NCI-H1417 (cell line): ENCODE measurements at regions not wholly inside any gene's neighbourhood (a gene's known extent, or its start where the extent isn't known, plus 50 kb on each side); places are given as distances from the start of the nearest gene placed in this dataset.
"Not testable (repeated sequence)": the region's sequence is repeated elsewhere in the genome, so short reads cannot be mapped to it uniquely, and the experiment has no call there.

Experiments
- DNase-seq, 3 experiments: peaks; one replicate each; lab custom pipeline; 2025; lab: John Stamatoyannopoulos, UW

DNA sequence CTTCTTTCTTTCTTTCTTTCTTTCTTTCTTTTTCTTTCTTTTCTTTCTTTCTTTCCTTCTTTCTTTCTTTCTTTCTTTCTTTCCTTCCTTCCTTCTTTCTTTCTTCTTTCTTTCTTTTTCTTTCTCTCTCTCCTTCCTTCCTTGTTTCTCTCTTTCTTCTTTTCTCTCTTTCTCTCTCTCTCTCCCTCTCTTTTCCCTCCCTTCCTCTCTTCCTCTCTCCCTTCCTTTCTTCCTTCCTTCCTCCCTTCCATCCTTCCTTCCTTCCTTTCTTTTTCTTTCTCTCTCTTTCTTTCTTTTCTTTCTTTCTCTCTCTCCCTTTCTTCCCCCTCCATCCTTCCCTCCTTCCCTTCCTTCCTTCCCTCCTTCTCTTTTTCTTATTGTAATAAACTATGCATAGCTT lies 105.5 kb downstream of the ZBTB18 start:
- DNase-seq: not testable (repeated sequence)

DNA sequence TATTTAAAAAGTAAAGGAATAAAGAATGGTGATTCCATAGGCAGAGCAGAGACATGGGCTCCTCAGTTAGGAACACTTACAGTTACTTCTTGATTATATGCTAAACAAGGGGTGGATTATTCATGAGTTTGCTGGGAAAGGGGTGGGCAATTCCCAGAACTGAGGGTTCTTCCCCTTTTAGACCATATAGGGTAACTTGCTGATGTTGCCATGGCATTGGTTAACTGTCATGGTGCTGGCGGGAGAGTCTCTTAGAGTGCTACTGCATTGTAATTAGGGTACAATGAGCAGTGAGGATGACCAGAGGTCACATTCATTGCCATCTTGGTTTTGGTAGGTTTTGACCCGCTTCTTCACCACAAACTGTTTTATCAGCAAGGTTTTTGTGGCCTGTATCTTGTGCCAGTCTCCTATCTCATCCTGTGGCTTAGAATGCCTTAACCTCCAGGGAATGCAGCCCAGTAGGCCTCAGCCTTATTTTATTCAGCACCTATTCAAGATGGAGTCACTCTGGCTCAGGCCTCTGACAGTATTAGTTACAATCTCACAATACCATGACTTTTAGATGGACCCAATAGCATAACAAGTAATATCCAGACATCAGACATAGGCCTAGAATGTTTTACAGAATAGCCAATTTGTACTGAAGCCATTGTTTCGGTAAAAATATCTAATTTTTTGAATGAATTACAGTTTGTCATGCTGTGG lies 106.8 kb downstream of the ZBTB18 start:
- no peak for DNase-seq

DNA sequence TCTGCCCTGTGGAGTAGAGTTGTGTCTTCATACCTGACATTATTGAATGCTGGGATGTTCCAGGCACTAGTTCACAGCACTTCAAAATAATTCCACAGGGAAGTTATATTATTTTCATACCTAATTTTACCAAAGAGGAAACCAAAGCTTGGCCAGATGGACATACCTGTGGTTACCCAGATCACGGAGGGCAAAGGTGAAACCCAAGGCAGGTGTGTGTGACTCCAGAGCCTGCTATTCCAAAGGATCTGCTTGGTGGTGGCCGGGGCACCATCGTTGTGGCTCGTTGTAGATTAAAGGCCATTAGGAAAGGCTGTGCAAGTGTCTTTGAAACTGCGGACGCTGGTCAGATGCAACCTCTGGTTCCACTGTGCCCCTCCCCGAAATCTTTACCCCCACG lies 108.6 kb downstream of the ZBTB18 start:
- DNase-seq: no peak

DNA sequence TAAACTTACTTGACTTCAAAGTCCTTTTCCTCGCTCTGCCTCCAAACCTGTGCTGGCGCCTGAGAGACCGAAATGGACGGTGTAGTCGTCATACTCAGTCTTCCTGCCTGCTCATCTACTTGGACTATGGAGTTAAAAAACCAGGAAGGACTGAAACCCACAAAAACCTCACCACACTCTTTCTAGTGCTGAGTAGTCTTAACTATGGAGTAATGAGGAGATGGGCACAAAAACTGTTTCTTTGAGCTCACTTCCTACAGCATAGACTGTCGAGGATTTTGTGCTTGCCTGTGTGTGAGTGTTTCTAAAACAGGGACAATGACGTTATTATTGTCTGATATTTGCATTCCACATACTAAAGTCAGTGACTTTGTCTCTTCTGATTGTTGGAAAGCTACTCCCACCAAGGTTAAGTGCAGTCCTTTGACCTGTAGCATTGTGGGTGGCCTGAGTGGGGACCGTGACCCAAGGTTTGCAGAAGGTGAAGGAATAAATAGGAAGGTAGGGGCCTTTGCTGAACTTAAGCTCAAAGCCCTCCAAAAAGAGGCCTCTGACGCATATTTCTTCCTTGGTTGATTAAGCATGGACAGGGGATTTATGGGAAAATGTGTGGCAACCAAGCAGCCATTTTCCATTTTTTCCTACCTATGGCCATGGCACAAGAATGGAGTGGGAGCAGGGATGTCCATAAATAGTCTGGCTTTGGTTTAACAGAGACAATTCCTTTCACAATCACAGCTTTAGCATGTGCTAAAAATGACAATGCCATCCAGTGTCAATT lies 109.6 kb downstream of the ZBTB18 start:
- DNase-seq: no peak

DNA sequence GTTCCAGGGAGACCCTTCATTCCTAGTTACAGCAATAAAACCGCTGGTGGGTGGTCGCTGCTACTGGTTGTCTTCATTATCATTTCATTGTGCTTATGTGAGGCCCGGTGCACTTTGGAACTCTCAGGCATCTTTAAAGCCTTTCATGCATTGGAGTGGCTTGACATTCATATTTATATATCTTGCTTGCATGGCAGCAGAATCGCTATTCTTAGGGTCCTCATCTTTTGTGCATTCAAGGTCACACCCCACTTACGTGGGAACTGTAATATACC lies 110.1 kb downstream of the ZBTB18 start:
- DNase-seq: peak in 1 of 3 experiments; percentile 23

DNA sequence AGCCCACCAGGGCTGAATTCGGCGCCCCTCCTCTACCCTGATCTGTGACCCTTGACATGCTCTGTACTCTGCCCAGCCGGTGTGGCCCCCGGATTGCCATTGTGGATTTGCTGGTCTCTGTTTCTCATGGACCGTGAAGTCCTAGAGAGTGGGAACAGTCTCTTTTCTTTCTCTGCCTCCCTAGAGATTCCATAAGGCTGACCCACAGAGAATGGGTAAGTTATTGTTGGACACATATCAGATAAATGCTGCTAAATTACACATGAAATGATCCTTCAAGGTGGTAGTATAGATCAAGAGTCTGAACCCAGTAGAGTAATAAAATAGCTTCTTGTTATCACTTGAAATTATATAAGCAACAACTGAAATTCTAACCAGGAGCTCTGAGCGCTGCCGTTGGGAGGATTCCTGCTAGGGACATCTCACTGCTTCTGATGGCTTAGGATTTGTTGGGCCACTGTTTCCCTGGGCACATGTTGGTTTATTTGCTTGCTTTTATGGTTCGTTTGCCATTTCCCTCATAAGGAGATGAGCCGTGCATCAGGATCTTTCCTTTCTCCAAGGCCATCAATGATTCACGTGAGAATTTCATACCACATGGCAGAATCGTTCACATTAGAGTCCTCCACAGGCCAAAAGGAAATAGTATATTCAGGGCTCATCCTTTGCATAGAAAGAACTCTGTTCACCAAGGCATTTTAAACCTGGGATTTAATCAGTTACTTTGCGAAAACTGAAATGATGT lies 111.9 kb downstream of the ZBTB18 start:
- no peak for DNase-seq

DNA sequence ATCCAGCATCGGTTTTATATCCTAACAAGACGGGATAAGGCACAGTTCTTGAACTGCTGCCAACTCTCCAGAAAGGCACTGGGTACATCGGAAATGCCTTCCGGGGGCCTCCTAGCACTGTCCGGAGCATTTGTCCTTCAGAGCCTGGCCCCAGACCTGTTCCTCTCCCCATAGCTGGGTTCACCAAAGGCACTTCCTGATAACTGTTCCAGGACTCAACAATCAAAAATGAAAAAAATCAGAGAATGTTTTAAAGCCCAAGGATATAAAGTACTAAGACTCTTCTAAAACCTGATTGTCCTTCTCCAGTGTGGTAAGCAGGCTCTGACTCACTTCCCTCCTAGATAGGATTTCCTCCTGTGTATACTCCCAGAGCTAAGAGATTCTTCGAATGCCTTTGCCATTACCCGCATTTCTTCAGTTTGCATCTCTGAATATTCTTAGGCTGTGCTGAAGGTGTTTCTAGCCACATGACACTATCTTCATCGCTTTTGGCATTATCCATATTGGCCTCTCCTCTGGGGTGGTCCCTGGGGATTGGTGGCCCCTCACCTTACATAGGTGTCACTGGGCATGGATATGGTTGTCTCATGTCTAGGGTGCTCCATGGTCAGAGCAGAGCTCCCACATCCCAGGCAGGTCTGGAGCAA lies 112.9 kb downstream of the ZBTB18 start:
- no peak for DNase-seq

DNA sequence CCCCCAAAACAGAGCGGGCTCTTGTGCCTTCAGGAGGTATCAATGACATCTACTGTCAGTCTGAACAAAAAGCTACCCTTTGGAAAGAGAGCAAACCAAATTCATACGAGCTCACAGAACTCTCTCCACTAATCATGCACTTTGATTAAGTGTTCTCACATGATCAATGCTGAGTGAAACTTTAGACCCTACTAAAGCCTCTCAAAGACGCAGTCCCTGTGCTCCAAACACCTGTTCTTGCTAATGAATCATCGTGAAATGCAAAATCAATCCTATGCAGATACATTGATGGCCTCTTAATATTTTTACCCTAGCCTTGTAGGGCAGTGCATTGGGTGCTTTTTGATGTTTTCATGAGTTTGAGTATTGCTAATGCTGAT lies 113.4 kb downstream of the ZBTB18 start:
- DNase-seq: no peak

DNA sequence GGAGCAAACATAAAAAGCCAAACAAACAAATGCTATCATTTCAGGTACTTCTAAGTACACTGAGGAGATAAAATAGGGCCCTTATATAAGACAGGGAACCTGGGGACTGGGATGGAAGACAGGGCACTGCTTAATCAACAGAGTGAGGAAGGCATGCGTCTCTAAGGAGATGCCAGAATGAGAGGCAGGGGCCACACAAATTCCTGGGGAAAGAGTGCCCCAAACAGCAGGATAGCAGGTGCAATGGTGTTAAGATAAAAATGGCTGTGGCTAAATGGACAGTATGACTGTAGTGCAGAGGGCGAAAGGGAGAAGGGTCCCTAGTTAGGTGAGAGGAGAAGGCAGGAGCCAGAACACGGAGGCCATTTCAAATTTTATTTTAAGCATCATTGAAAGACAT lies 113.9 kb downstream of the ZBTB18 start:
- no peak for DNase-seq

DNA sequence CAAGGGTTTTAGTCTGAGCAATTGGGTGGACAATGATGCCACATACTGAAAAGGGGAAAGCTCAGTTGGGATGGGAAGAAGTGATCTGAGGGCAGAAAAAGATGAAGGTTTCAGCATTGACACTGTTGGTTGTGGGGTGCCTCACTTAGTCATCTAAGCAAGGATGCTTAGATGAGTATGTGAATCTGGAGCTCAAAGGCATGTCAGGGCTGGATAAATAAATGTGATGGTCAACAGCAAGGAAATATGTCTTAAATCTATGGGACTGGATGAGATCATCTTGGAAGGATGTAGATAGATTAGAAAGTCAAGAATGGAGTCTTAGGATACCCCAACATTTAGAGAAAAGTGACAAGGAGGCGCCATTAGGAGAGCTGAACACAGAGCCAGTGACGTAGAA lies 114.6 kb downstream of the ZBTB18 start:
- no peak for DNase-seq

DNA sequence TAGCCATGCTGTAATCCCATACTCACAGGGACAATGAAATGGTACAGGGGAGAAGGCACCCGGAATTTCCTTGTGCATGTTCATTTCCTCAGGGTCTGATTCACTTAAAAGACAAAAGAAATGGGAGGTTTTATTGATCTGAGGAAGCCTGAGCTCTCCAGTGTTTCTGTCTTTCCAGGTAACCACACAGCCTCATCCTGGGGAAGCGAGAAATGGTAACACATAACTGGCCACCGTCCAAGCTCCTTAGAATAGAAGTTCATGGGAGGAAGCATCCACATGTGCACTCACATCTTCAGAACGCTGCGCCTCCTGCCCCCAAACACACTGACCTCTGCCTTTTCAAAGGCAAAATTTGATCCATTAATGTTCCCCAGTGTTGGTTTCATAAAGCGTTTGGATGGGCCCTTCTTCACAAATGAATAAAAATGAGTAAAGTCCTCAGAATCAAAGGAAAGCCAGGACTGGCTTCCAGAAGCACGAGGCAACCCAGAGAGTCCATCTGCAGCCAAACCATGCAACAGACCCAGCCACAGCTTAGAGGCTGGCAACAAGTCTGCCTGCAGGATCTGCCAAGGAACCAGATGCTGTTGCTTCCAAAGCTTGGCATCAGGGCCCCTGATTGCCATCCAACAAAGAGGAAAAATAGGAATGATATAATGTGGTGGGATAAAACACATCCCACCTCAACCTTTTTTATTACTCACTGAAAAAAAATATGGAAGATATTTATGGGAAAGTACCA lies 120.3 kb downstream of the ZBTB18 start:
- DNase-seq: no peak

DNA sequence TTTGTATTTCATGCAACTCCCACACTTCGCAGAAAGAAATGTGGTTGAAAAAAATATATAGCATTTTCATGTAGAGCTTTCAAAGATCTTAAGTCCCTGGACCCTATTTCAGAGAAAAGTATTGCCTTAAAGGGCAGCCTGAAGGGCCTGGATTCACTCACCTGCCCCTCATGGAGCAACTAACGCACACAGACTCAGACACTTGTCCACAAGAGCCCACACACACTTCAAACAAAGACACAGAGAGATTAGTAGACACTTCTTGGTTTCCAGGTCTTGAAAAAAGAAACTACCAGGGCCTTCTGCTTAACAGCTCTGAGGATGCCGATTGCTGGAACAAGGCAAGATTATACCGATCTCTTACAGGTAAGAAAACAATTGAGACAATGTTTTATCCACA lies 122.2 kb downstream of the ZBTB18 start:
- no peak for DNase-seq

DNA sequence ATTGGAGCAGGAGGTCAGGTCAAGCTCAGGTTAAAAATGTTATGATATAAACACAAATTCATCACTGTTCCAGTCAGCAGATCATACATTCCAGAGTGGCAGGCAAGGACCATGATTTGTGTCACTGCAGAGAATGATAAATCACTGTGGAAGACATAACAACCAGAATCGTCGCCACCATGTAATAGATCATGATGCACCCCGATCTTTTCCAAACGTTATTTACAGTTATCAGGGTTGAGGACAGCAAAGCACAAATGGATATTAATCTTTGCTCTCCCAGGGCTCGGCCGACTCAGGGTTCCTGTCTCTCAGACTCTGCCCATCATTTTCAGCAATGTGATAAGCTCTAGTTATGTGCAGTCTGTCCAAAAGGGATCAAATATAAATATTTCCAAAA lies 122.7 kb downstream of the ZBTB18 start:
- no peak for DNase-seq

DNA sequence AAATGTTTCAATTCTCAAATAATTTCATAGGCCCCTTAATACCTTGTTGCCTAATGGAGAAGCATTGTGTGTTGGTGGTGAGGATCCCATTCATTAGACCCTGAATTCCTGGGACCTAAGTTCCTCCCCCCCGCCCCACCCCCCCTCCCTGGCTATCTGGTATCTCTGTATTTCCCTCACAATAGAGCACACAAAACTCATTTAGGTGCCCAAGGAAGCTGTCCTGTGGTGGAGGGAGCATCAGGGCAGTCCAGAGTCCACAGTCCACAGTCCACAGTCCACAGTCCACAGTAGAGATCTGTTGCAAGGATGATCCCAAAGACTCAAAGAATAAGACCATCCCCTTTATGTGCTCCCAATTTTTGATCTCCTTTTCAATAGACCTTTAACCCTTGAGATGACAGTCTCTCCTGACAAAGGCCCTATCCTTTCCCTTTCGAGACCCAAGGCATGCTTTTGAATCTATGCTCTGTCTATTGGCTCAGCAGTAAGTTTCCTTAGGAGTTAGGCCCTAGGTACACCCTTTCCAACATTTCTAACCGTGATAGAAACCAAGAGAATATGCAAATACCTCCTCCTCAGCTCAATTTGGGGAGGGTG lies 123.9 kb downstream of the ZBTB18 start:
- DNase-seq: no peak

DNA sequence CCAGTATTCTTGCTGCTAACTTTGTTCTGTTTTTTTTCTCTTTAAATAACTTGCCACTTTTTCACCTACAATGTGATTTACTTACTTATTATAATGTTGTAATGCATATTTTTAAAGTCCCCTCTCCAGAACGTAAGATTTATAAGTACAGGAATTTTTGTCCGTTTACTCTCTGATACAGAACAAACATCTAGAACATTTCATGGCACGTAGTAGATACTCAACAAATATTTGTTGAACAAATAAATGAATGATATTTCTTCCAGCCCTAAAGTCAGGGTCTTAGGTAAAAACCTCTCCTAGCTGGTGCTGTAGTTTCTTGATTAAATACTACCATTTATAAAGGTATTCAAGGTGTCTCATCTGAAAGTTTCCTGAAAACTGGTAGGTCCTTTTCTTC lies 125.1 kb downstream of the ZBTB18 start:
- no peak for DNase-seq

DNA sequence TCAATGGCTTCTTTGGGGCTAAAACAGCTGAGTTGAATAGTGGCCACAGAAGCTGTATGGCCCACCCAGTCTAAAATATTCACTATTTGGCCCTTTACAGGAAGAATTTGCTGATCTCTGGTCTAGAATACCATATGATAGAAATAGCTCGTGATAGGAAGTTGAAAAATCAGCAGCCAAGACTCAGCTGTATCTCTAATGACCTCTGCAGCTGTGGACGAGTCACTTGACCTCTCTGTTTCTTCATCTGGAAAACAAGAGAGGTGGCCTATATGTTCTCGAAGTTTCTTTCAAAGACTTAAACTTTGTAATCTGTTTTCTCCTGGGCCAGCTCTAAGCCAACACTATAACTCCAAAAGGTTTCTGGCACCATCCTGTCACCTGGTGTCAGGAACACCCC lies 129.2 kb downstream of the ZBTB18 start:
- DNase-seq: no peak

DNA sequence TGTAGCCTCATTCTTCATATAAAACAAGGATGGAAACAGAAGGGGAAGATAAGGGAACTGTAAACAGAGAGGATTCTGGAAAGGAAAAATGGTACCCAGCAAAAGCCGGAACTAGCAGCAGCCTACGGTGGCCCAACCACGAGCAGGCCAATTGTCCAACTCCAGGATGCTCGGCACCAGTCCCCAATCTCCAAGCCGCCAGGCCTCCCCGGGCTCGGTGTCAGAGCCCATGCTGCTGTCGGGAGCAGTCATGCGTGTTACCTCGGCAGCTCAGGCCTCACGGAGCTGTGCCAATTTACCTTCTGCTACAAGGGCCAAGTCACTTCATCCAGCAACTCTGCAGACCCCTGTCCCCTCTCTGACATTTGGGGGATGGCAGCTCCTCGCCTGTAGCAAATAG lies 130.8 kb downstream of the ZBTB18 start:
- DNase-seq: no peak

DNA sequence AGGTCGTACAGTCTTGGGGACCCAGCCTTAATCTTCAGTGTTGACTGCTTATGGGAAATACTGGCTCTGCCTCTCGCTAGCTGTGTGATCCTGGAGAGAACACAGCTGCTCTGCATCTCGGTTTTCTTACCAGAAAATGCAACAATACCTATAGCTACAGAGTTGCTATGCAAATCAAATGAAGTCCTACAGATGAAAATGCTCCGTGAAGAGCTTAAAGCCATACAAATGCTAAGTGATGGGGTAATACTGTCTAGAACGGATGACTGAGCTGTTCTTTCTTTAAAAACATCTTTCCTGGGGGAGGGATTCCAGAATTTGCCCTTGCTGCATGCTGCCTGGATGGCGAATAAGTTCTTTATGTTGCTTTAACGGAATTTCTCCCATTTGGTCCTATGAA lies 132.0 kb downstream of the ZBTB18 start:
- no peak for DNase-seq

DNA sequence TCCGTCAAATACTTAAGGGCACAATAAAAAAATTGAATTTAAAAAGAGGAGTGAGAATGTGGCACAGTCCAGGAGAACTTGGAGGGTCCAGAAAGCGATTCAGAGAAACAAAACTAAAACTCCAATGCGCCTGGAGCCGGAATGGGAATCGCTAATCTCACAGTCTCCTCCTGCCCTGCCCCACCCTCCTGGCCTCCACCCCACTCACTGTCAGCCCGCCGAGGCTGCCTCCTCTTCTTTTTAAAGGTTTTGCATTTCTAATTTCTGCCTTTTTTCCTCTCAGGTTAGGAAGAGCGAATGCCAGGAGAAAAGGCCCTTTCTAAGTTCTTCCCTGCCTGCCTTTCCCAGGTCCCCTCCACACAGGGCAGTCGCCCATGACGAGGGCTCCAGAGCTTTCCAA lies 135.3 kb downstream of the ZBTB18 start:
- no peak for DNase-seq

DNA sequence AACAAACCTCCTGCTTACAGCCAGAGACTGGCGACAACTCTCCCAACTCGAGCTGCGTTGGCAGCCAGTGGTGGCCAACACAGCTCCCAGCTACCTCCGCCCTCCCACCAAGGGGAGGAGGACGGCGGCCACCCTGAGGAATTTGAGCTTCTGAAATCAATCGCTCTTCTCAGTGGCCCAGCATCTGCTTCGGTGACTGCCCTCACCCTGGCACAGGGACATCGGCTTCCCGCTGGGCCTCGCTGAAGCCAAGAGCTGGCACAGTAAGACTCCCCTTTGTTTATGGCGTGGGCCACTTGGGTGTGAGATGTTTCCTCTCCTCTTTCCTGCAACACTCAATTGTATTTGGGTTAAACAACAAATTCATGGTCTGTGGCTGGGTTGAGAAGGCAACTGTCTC lies 136.2 kb downstream of the ZBTB18 start:
- DNase-seq: no peak

DNA sequence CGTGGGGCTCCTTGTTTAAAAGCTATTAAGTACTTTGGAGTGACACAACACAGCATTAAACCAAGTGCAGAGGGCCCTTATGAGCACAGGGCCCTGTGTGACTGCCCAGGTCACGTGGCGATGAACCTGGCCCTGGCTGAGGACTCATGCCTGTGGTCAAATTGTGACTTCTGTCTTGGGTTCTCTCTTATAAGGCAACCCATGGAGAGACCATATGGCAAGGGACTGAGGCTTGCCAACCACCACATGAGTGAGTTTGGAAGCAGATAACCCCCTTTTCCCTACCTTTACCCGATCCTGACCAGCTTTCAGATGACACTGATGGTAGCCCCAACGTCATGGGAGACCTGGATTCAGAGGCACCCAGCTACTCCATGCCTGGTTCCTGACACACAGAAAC lies 140.5 kb downstream of the ZBTB18 start:
- no peak for DNase-seq

DNA sequence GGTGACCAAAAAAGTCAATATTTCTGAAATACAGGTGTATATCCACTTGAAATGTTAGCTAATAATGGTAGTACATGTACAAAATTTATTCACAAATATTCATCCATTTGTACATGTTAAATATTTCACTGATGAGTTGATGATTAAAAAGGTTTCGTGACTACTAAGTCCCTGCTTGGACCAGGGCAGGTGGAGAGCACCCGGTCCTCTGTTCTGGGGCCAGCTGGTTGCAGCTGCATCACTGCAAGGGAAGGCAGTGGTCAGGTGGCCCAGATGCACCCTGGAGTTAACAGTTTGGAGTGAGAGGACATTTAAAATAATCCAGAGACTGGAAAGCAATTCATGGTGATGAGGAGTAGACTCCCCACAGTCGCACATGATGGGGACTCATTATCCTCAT lies 141.2 kb downstream of the ZBTB18 start:
- DNase-seq: no peak
